ENCODE measurements at regions not wholly inside any gene's neighbourhood (a gene's known extent, or its start where the extent isn't known, plus 50 kb on each side); places are given as distances from the start of the nearest gene placed in this dataset.

DNA sequence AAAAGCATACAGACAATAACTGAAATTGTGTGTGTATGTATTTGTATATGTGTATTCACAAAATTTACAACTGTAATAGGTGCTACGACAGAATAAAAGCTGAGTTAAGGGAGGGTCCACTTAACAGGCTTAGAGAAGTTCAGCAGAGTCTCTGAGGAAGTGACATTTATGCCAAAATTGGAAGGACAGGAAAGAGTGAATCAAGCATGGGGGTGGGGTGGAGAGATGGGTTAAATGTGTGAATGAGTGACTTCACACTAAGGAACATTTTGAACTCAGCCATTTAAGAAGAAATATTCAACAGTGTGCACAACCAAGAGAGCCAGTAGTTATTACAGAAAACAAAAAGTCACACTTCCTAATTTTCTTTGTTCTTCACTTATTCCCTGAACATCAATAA lies 53.8 kb upstream of the RGS1 start:
- TF ChIP-seq, protein P1, sequence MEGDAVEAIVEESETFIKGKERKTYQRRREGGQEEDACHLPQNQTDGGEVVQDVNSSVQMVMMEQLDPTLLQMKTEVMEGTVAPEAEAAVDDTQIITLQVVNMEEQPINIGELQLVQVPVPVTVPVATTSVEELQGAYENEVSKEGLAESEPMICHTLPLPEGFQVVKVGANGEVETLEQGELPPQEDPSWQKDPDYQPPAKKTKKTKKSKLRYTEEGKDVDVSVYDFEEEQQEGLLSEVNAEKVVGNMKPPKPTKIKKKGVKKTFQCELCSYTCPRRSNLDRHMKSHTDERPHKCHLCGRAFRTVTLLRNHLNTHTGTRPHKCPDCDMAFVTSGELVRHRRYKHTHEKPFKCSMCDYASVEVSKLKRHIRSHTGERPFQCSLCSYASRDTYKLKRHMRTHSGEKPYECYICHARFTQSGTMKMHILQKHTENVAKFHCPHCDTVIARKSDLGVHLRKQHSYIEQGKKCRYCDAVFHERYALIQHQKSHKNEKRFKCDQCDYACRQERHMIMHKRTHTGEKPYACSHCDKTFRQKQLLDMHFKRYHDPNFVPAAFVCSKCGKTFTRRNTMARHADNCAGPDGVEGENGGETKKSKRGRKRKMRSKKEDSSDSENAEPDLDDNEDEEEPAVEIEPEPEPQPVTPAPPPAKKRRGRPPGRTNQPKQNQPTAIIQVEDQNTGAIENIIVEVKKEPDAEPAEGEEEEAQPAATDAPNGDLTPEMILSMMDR (IDR thresholded peaks at IDR 0.05 in 8 of 11, conservative IDR thresholded peaks at IDR 0.05 in 3 of 11): no peak
- no peak for TF ChIP-seq POLR2AphosphoS5 (IDR thresholded peaks at IDR 0.05)

All from spleen (tissue), 7 donors.